ENCODE measurements at regions not wholly inside any gene's neighbourhood (a gene's known extent, or its start where the extent isn't known, plus 50 kb on each side); places are given as distances from the start of the nearest gene placed in this dataset.

- DNase-seq (ENCODE audit: low spot score), result no peak
- ChIA-PET POLR2A (ENCODE audit: low non-redundant PET) (no interaction called here), CTCF (no interaction called here)
- TF ChIP-seq, protein P1, sequence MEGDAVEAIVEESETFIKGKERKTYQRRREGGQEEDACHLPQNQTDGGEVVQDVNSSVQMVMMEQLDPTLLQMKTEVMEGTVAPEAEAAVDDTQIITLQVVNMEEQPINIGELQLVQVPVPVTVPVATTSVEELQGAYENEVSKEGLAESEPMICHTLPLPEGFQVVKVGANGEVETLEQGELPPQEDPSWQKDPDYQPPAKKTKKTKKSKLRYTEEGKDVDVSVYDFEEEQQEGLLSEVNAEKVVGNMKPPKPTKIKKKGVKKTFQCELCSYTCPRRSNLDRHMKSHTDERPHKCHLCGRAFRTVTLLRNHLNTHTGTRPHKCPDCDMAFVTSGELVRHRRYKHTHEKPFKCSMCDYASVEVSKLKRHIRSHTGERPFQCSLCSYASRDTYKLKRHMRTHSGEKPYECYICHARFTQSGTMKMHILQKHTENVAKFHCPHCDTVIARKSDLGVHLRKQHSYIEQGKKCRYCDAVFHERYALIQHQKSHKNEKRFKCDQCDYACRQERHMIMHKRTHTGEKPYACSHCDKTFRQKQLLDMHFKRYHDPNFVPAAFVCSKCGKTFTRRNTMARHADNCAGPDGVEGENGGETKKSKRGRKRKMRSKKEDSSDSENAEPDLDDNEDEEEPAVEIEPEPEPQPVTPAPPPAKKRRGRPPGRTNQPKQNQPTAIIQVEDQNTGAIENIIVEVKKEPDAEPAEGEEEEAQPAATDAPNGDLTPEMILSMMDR (conservative IDR thresholded peaks at IDR 0.05; ENCODE audit: low read depth), result no peak
- H3K27ac ChIP-seq, result no peak overlapping the region
These were observed 77.5 kb upstream of the DIO3 start for GRCh38 chr14:101483829-101484228.

- ChIA-PET POLR2A (ENCODE audit: low non-redundant PET) (no interaction called here), CTCF (interaction anchor here (0.5 kb wide), 1 partner anchor 77 kb away, joined by 3 read pairs; no protein-coding TSS in a partner anchor)
- TF ChIP-seq, protein P1 (conservative IDR thresholded peaks at IDR 0.05; ENCODE audit: low read depth), result no peak
- DNase-seq (ENCODE audit: low spot score), result no peak
- no peak overlapping the region for H3K27ac ChIP-seq
These were observed 72.1 kb upstream of the DIO3 start for GRCh38 chr14:101489092-101489760.

DNA sequence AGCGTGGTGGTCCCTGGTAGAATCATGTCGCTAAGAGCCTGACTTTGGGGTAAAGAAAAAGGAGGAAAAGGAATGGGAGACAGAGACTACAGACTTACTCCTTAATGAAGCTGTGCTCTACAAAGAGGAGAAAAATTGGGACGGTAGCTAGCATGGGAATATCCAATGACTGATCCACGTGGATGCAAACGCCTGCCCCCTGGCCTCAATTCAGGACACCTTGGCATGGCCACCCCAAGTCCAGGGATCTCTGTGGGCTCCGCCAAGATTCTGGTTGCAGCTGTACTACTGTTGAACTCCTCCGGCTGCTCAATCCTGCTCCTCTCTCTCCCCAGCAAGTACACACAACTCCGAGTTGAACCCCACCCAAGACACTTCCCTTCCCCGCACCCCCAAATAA is 70.5 kb upstream of the DIO3 start:
- ChIA-PET POLR2A (ENCODE audit: low non-redundant PET) (no interaction called here), CTCF (no interaction called here)
- no peak for DNase-seq (ENCODE audit: low spot score)
- no peak overlapping the region for H3K27ac ChIP-seq
- TF ChIP-seq, protein P1 (conservative IDR thresholded peaks at IDR 0.05; ENCODE audit: low read depth), result no peak

DNA sequence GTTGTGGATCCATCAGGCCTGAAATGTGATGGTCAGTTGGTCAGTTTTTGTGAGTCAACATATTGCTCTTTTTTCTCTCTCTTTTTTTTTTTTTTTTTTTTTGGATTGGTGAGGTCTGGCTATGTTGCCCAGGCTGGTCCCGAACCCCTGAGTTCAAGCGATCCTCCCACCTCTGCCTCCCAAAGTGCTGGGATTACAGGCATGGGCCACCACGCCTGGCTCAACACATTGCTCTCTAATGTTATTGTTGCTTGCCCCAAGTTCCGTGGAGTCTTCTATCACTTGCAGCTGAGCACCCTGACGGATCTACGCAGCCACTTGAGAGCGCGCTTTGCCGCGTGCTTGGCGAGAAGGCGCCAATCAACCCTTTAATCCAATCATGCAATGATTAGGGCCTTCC is 69.5 kb upstream of the DIO3 start:
- TF ChIP-seq, protein P1 (conservative IDR thresholded peaks at IDR 0.05; ENCODE audit: low read depth), result no peak
- ChIA-PET POLR2A (ENCODE audit: low non-redundant PET) (no interaction called here), CTCF (no interaction called here)
- DNase-seq (ENCODE audit: low spot score), result no peak
- no peak overlapping the region for H3K27ac ChIP-seq

DNA sequence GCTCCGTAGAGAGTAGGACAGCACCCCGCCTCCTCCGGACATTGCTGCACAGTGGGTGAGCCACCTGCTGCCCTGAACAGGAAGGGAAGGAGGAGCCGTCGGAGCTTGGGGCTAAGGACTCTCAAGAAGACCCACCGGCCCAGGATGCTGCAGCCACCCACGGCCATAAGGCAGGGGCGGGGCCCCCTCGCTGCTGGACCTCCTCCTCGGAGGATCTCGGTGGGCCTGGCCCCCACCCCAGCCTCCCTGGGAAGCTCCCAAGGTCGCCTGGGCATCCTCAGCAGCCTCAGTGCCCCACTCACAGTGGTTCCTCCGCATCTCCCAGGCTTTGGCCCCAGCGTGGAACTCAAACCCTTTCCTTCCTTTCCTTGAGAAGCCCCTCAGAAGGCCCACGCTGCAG is 68.6 kb upstream of the DIO3 start:
- no peak overlapping the region for H3K27ac ChIP-seq
- POLR2A ChIA-PET (ENCODE audit: low non-redundant PET), result no interaction called here
- DNase-seq (ENCODE audit: low spot score), result no peak
- TF ChIP-seq, protein P1 (conservative IDR thresholded peaks at IDR 0.05; ENCODE audit: low read depth), result no peak
- CTCF ChIA-PET, result no interaction called here

DNA sequence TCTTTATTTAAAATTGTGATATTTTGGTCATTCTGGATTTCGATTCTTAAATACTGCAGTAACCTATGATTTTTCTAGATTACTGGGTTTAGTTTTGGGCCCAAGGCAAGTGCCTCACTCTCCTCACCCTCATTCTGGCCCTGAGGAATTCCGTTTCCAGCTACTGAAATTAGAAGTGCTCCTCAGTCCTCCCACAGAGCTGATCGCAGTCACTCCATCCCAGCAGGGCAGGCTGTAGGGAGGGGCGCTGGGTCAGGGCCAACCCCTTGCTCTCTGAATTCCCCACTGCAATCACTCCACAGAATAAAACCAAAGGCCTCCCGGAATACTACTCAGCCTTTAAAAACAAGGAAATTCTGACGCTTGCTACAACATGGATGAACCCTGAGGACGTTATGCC is 66.5 kb upstream of the DIO3 start:
- POLR2A ChIA-PET (ENCODE audit: low non-redundant PET), result no interaction called here
- TF ChIP-seq, protein P1 (conservative IDR thresholded peaks at IDR 0.05; ENCODE audit: low read depth), result no peak
- no peak overlapping the region for H3K27ac ChIP-seq
- no peak for DNase-seq (ENCODE audit: low spot score)
- CTCF ChIA-PET, result interaction anchor here (0.6 kb wide), 2 partner anchors 212 to 901 kb away, joined by 3 read pairs; no protein-coding TSS in a partner anchor

Data from RWPE1 (cell line).